Neural progenitor cell (in vitro differentiated cells): ENCODE measurements at regions not wholly inside any gene's neighbourhood (a gene's known extent, or its start where the extent isn't known, plus 50 kb on each side); places are given as distances from the start of the nearest gene placed in this dataset.

Experiments
- DNase-seq: peaks from one replicate; pipeline ENCODE4 v3.0.0-alpha.2; 2016; ENCODE audit warnings: low spot score
- H2AFZ ChIP-seq: fragments of 200-600 bp; sonication (generic); replicated peaks from 2 replicates; pipeline ENCODE4 v1.6.1; 2016; ENCODE audit warnings: antibody characterized with exemption
- H3F3A ChIP-seq: fragments of 200-600 bp; sonication (generic); 2 replicates; pipeline ENCODE4 v1.6.1; 2016; ENCODE audit warnings: antibody characterized with exemption, low read depth
- H3K27ac ChIP-seq: fragments of 200-600 bp; sonication (generic); 2 replicates; pipeline ENCODE4 v1.5.1; 2016; ENCODE audit warnings: mild to moderate bottlenecking
- H3K27me3 ChIP-seq: fragments of 200-600 bp; sonication (generic); 2 replicates; pipeline ENCODE4 v1.6.1; 2016; ENCODE audit warnings: mild to moderate bottlenecking, moderate library complexity
- H3K36me3 ChIP-seq: fragments of 200-600 bp; sonication (generic); 2 replicates; pipeline ENCODE4 v1.5.1; 2016
- H3K4me1 ChIP-seq: fragments of 200-600 bp; sonication (generic); 2 replicates; pipeline ENCODE4 v1.6.1; 2016; ENCODE audit warnings: mixed run types
- H3K4me2 ChIP-seq: fragments of 200-600 bp; sonication (generic); 2 replicates; pipeline ENCODE4 v1.6.1; 2016
- H3K4me3 ChIP-seq: fragments of 200-600 bp; sonication (generic); 2 replicates; pipeline ENCODE4 v1.5.1; 2016
- H3K79me2 ChIP-seq: fragments of 200-600 bp; sonication (generic); 2 replicates; pipeline ENCODE4 v1.6.1; 2016; ENCODE audit warnings: low read depth
- H3K9ac ChIP-seq: fragments of 200-600 bp; sonication (generic); 2 replicates; pipeline ENCODE4 v1.6.1; 2016
- H3K9me3 ChIP-seq: fragments of 200-600 bp; sonication (generic); 2 replicates; pipeline ENCODE4 v1.5.1; 2016; ENCODE audit warnings: low read depth
- H4K20me1 ChIP-seq: fragments of 200-600 bp; sonication (generic); 2 replicates; pipeline ENCODE4 v1.6.1; 2016; ENCODE audit warnings: low read depth
- H3K27ac Mint-ChIP-seq: 3 replicates; pipeline ENCODE4 v1.8.0; 2021; ENCODE audit warnings: mixed read lengths
- H3K27me3 Mint-ChIP-seq: 2 replicates; pipeline ENCODE4 v1.8.0; 2022; ENCODE audit warnings: low read depth, mild to moderate bottlenecking, inconsistent platforms, moderate library complexity, mixed read lengths; ENCODE audit not compliant: insufficient read depth
- H3K36me3 Mint-ChIP-seq: 3 replicates; pipeline ENCODE4 v1.8.0; 2021; ENCODE audit warnings: mixed read lengths
- H3K4me1 Mint-ChIP-seq: 3 replicates; pipeline ENCODE4 v1.8.0; 2021; ENCODE audit warnings: mixed read lengths
- H3K4me3 Mint-ChIP-seq: 3 replicates; pipeline ENCODE4 v1.8.0; 2021; ENCODE audit warnings: mild to moderate bottlenecking, moderate library complexity, mixed read lengths
- H3K9me3 Mint-ChIP-seq: 3 replicates; pipeline ENCODE4 v1.8.0; 2020; ENCODE audit warnings: mixed read lengths
- EZH2 ChIP-seq: fragments of 200-600 bp; sonication (generic); IDR thresholded peaks from 2 replicates; pipeline ENCODE4 v1.6.1; 2017; ENCODE audit warnings: antibody characterized with exemption, mild to moderate bottlenecking, moderate library complexity
- EZH2phosphoT487 ChIP-seq: fragments of 200-600 bp; sonication (generic); IDR thresholded peaks from 2 replicates; pipeline ENCODE4 v1.6.1; 2017; ENCODE audit warnings: antibody characterized with exemption
- TF ChIP-seq, protein P1 (sequence below): fragments of 200-600 bp; sonication (generic); IDR thresholded peaks from 2 replicates; pipeline ENCODE4 v1.5.1; 2017; ENCODE audit warnings: antibody characterized with exemption, mild to moderate bottlenecking

DNA sequence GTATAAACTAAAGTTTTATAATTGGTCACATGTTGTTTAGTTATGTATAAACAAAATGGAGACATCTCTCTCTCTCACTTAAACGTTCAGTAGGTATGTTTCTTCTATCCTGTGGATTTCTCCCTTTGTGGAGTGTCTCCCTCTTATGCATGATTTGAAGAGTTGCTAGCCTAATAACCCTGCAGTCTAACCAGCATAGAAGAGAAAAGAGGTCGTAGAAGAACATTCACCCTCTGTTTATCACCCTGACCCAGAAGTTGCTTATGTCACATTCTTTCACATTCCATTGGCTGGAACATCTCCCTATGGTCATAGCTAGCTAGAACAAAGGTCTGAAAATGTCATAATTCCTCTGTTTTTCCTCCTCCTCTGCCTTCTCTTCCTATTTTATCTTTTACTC is 176.8 kb upstream of the PCDH20 start:
- H3K9ac ChIP-seq, result no peak overlapping the region
- Mint-ChIP-seq H3K27me3 (no peaks in the 10 kb centered on the region), H3K4me3 (no peak overlapping the region), H3K9me3 (no peaks in the 10 kb centered on the region), H3K4me1 (no peaks in the 10 kb centered on the region), H3K27ac (no peak overlapping the region), H3K36me3 (no peaks in the 10 kb centered on the region)
- no peaks in the 10 kb centered on the region for H4K20me1 ChIP-seq
- no peak for TF ChIP-seq EZH2
- no peak for TF ChIP-seq EZH2phosphoT487
- TF ChIP-seq, protein P1, sequence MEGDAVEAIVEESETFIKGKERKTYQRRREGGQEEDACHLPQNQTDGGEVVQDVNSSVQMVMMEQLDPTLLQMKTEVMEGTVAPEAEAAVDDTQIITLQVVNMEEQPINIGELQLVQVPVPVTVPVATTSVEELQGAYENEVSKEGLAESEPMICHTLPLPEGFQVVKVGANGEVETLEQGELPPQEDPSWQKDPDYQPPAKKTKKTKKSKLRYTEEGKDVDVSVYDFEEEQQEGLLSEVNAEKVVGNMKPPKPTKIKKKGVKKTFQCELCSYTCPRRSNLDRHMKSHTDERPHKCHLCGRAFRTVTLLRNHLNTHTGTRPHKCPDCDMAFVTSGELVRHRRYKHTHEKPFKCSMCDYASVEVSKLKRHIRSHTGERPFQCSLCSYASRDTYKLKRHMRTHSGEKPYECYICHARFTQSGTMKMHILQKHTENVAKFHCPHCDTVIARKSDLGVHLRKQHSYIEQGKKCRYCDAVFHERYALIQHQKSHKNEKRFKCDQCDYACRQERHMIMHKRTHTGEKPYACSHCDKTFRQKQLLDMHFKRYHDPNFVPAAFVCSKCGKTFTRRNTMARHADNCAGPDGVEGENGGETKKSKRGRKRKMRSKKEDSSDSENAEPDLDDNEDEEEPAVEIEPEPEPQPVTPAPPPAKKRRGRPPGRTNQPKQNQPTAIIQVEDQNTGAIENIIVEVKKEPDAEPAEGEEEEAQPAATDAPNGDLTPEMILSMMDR, result no peak
- no peaks in the 10 kb centered on the region for H3K79me2 ChIP-seq
- no peaks in the 10 kb centered on the region for H3K9me3 ChIP-seq
- no peaks in the 10 kb centered on the region for H3F3A ChIP-seq
- H3K4me3 ChIP-seq, result no peak overlapping the region
- no peaks in the 10 kb centered on the region for H3K27me3 ChIP-seq
- H3K4me2 ChIP-seq, result no peak overlapping the region
- no peaks in the 10 kb centered on the region for H3K4me1 ChIP-seq
- no peak overlapping the region for H2AFZ ChIP-seq
- no peak overlapping the region for H3K27ac ChIP-seq
- DNase-seq, result no peak
- H3K36me3 ChIP-seq, result no peaks in the 10 kb centered on the region

DNA sequence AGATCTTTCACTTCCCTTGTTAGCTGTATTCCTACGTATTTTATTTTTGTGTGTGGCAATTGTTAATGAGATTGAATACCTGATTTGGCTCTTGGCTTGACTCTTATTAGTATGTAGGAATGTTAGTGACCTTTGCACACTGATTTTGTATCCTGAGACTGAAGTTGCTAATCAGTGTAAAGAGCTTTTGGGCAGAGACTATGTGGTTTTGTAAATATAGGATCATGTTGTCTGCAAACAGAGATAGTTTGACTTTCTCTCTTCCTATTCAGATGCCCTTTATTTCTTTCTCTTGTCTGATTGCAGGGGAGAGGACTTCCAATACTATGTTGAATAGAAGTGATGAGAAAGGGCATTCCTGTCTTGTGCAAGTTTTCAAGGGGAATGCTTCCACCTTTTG is 160.3 kb upstream of the PCDH20 start:
- no peak overlapping the region for H3K4me2 ChIP-seq
- no peaks in the 10 kb centered on the region for H3K27me3 Mint-ChIP-seq
- no peaks in the 10 kb centered on the region for H3K79me2 ChIP-seq
- H3K4me1 Mint-ChIP-seq, result peaks cover 7% of the 10 kb centered on the region
- no peak overlapping the region for H3K27ac ChIP-seq
- no peaks in the 10 kb centered on the region for H3K9me3 ChIP-seq
- peaks cover 5% of the 10 kb centered on the region for H3K4me1 ChIP-seq
- no peaks in the 10 kb centered on the region for H3F3A ChIP-seq
- H3K9ac ChIP-seq, result no peak overlapping the region
- TF ChIP-seq, protein P1, result no peak
- TF ChIP-seq EZH2 (no peak), EZH2phosphoT487 (no peak)
- no peak overlapping the region for H2AFZ ChIP-seq
- no peaks in the 10 kb centered on the region for H3K9me3 Mint-ChIP-seq
- H3K36me3 Mint-ChIP-seq, result no peaks in the 10 kb centered on the region
- no peak for DNase-seq
- no peaks in the 10 kb centered on the region for H3K27me3 ChIP-seq
- no peak overlapping the region for H3K4me3 ChIP-seq
- H4K20me1 ChIP-seq, result no peaks in the 10 kb centered on the region
- H3K36me3 ChIP-seq, result no peaks in the 10 kb centered on the region
- H3K27ac Mint-ChIP-seq, result no peak overlapping the region
- no peak overlapping the region for H3K4me3 Mint-ChIP-seq

DNA sequence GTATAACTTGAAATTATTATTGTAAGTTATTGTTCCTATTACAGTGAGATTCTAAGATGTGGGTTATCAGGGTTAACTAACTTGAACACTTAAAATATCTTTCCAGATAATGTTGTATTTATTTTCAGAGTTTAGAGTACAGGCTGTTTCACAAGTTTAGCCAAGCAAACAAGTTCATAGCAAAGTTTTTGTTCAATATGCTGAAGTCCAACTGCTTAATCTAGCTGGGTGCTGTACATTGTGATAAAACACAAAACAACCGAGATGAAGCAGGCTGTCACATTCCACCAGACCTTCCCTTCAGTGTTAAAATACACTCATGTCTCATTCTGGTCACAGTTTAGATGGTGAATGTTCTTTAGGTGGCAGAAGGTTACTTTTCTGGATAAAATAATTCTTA is 148.0 kb upstream of the PCDH20 start:
- H3K79me2 ChIP-seq, result no peaks in the 10 kb centered on the region
- no peak overlapping the region for H2AFZ ChIP-seq
- no peak overlapping the region for H3K9ac ChIP-seq
- no peaks in the 10 kb centered on the region for H3K4me1 Mint-ChIP-seq
- H3K27ac ChIP-seq, result no peak overlapping the region
- no peaks in the 10 kb centered on the region for H3K9me3 Mint-ChIP-seq
- no peak for DNase-seq
- H3K4me3 ChIP-seq, result no peak overlapping the region
- H3K27me3 ChIP-seq, result no peaks in the 10 kb centered on the region
- no peaks in the 10 kb centered on the region for H3K36me3 ChIP-seq
- no peaks in the 10 kb centered on the region for H3F3A ChIP-seq
- no peaks in the 10 kb centered on the region for H3K36me3 Mint-ChIP-seq
- TF ChIP-seq EZH2phosphoT487 (no peak), EZH2 (no peak)
- TF ChIP-seq, protein P1, result no peak
- H3K4me3 Mint-ChIP-seq, result no peak overlapping the region
- no peak overlapping the region for H3K4me2 ChIP-seq
- no peaks in the 10 kb centered on the region for H3K9me3 ChIP-seq
- H4K20me1 ChIP-seq, result no peaks in the 10 kb centered on the region
- no peaks in the 10 kb centered on the region for H3K27me3 Mint-ChIP-seq
- no peaks in the 10 kb centered on the region for H3K4me1 ChIP-seq
- H3K27ac Mint-ChIP-seq, result no peak overlapping the region

GRCh38 chr13:61546911-61547310 is 131.3 kb upstream of the PCDH20 start:
- Mint-ChIP-seq H3K9me3 (no peaks in the 10 kb centered on the region), H3K36me3 (no peaks in the 10 kb centered on the region), H3K4me3 (no peak overlapping the region), H3K27ac (no peak overlapping the region), H3K27me3 (no peaks in the 10 kb centered on the region), H3K4me1 (peaks cover 1% of the 10 kb centered on the region)
- DNase-seq, result no peak
- H3K27me3 ChIP-seq, result no peaks in the 10 kb centered on the region
- no peaks in the 10 kb centered on the region for H3F3A ChIP-seq
- H3K4me3 ChIP-seq, result no peak overlapping the region
- H3K9me3 ChIP-seq, result no peaks in the 10 kb centered on the region
- TF ChIP-seq EZH2phosphoT487, result no peak
- TF ChIP-seq EZH2, result no peak
- TF ChIP-seq, protein P1, result no peak
- no peak overlapping the region for H3K4me2 ChIP-seq
- H3K27ac ChIP-seq, result no peak overlapping the region
- H4K20me1 ChIP-seq, result no peaks in the 10 kb centered on the region
- H2AFZ ChIP-seq, result no peak overlapping the region
- no peaks in the 10 kb centered on the region for H3K36me3 ChIP-seq
- no peak overlapping the region for H3K9ac ChIP-seq
- no peaks in the 10 kb centered on the region for H3K4me1 ChIP-seq
- H3K79me2 ChIP-seq, result no peaks in the 10 kb centered on the region
